EH (cell line): ENCODE measurements at regions not wholly inside any gene's neighbourhood (a gene's known extent, or its start where the extent isn't known, plus 50 kb on each side); places are given as distances from the start of the nearest gene placed in this dataset.
"Not testable (repeated sequence)": the region's sequence is repeated elsewhere in the genome, so short reads cannot be mapped to it uniquely, and the experiment has no call there.

Source experiments
- DNase-seq: peaks from one replicate; pipeline ENCODE4 v3.0.0-alpha.2; 2015; ENCODE audit warnings: low read depth

DNA sequence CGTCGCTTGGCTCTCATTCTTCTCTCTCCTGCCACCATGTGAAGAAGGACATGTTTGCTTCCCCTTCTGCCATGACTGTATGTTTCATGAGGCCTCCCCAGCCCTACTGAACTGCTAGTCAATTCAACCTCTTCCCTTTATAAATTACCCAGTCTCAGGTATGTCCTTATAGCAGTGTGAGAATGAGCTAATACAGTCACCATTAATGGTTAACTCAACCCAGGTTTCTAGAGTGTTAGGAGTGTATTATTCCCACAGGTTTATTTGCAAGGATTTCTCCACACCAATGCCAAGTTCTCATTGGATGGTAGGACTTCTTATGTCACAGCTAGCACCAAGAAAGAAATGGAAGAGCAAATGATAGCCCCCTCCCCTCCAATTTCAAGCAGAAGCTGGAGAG, 71.9 kb downstream of the DYNAP start:
- no peak for DNase-seq

GRCh38 chr18:54669701-54670100, 78.7 kb downstream of the DYNAP start:
- DNase-seq: not testable (repeated sequence)

DNA sequence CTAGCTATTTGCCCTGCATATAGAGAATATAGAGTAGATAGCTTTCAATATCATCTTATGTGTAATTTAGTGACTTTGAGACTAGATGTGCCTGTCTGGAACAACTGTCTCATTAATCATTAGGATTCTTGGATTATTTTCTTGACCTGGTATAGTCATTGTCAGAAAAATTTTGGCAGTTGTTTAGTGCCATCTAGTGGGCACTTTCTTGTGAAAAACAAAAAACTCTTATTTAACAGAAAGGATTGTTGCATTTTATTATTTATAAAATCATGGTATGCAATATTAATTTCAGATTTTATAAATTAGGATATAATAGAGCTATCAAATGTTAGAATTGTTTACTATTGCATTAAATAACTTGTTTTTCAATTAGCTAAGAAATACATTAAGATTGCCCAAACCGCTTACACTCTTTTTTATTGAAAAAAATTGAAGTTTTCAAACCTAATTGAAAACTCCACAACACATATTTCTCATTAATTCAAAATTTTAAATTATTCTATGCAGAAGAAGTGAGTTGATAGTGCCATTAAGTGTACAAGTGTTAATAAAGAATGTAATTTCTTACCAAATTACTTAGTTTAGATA, 80.3 kb downstream of the DYNAP start:
- DNase-seq: peak; percentile 48

GRCh38 chr18:54672109-54672508, 81.1 kb downstream of the DYNAP start:
- no peak for DNase-seq

DNA sequence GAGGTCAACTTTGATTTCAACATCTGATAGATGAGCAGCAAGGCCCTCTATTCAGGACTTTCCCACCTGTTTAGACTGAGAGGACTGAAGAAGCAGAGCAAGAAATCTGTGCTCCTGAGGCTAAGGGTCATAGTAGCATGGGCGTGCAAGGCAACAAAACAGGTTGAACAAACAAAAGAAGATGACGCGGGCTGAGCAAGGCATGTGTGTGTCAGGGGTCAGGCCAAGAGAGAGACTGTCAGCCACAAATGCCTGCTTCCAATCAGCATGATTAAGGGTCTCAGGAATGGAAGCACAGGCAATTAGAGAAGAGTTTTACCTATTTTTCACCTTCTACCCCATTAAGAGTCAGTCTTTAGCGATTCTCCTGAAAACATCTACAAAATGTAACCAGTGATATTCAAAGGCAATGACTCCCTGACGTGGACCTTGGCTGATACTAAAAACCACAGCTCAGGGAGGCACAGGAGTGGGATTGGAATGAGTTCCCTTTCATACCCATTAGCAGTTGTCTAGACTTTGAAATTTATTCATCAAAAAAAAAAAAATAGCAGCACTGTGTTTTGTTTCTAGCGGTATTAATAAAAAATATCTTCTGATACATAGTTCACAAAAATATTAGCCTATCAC, 81.9 kb downstream of the DYNAP start:
- DNase-seq: no peak

DNA sequence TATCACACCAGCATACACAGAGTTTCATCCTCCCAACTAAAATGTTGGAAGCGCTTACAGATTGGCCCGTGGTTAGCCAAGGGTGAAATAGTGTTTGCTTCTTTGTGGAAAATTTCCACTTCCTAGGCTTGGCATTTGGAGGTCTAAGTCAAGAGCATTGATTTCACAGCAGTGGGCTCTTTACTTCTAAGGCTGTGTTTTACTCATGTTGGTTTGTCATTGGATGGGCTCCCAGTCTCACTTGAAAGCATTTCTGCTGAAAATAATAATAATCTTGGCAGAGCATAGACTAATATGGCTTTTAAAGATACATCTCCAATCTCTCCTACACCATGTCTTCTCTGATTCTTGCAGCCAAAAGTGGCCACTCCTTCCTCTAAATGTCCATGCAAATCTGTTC, 82.9 kb downstream of the DYNAP start:
- no peak for DNase-seq

DNA sequence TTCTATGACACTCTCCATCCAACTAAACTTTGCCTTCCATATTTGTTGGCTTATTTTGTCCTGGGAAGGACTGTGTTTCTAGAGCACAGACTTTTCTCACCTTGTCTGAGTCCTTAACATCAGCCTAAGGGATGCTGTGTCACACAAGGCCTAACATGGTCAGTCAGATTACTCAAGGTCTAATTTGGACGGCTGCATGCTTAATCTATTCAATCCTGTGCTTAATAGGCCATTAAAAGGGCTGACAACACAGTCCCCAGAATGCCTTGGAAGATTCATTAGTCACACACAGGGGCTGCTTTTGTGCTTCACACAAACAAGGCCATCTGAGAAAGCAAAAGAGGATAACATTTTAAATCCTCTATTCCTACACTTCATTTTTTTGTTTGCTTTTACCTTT, 84.0 kb downstream of the DYNAP start:
- DNase-seq: peak; percentile 18

GRCh38 chr18:54679318-54680149, 88.5 kb downstream of the DYNAP start:
- DNase-seq: peak; percentile 80

GRCh38 chr18:54684784-54685183, 93.7 kb downstream of the DYNAP start:
- no peak for DNase-seq

DNA sequence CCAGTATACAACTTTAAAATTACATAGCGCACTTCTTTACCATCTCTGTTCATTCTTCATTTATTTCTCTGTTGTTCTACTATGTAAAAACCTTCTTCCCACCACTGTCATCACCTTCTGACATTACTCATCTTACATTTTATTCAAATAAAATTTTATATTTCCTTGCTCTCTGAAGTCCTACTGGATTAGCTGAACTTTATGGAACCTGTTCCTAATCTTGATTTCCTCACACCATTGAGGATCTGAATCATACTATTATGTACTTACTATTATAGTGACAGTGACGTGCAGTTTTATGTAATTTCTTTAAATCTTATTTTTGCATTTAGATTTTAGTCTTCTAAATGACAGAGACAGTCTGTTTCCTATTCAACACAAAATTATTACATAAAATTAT, 98.3 kb downstream of the DYNAP start:
- DNase-seq: no peak

- peak; percentile 15 for DNase-seq
Measured at GRCh38 chr18:54690198-54690597, 99.2 kb downstream of the DYNAP start.

- no peak for DNase-seq
Measured at GRCh38 chr18:54692463-54692862, 101.4 kb downstream of the DYNAP start.

DNA sequence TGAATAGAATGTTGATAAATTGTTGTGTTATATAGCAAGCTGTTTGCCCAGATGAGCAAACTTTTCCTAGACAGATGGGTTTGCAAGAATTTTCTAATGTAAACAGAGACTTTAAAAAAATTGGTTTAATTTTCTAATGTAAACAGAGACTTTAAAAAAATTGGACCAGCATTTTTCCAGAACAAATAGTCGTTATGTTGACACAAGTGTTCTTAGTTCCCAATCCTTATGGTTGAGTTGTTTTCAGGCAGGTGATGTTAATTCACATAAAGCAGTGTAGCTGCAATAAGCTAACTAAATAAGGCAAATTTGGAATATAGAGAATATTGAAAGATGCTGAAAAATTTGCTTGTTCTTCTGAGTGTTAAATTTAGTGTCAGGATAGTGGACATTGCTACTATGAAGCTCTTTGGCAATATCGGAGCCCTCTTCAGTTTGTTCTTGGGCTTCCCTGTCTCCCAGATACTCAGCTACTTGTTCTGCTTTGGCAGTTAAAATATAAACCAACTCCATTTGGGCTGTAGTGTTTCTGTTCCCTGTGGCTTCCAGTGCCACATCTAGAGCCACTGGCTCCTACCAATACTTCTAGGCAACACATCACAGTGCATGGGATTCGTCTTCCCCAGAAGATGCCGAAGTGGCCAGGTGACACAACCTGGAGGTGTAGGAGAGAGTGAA, 105.7 kb downstream of the DYNAP start:
- DNase-seq: no peak

GRCh38 chr18:54700580-54700979, 109.5 kb downstream of the DYNAP start:
- DNase-seq: no peak

DNA sequence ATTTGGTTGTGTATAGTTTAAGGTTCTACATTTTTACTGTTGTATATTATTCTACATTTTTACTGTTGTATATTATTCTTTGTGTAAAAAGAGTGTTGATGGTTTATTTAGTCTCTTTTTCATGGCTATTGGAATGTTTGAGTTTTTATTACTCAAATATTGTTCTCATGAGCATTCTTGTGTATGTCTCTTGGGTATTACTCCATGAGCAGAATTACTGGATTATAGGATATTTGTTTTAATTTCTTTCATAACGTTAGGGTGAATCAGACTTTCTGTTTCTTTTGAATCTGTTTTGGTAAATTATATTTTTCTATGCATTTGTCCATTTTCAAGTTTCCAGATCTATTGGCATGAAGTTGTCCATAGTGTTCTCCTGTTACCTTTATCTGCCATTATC, 111.6 kb downstream of the DYNAP start:
- DNase-seq: peak; percentile 2

GRCh38 chr18:54710074-54710899, 118.0 kb upstream of the RAB27B start:
- no peak for DNase-seq

GRCh38 chr18:54710900-54711281, 117.4 kb upstream of the RAB27B start:
- DNase-seq: no peak

DNA sequence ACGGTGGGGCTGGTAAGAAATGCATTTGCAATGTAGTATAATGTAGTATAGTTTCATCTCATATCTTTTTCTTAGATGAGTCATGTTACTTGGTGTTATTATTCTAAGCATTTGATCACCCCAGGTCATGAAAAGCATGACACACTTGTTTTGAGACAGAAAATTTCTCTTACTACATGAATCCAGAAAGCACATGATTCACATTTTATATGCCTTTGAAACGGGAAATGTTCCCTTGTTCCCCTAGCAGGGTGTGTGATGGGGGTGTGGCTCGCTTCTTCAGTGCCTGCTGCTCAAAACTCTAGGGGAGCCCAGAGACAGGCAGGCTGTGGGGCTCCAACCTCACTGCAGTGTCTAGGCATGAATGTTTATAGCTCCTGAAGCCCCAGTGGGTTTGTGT, 116.0 kb upstream of the RAB27B start:
- peak; percentile 79 for DNase-seq

- DNase-seq: no peak
Measured at GRCh38 chr18:54712758-54713157, 115.5 kb upstream of the RAB27B start.

DNA sequence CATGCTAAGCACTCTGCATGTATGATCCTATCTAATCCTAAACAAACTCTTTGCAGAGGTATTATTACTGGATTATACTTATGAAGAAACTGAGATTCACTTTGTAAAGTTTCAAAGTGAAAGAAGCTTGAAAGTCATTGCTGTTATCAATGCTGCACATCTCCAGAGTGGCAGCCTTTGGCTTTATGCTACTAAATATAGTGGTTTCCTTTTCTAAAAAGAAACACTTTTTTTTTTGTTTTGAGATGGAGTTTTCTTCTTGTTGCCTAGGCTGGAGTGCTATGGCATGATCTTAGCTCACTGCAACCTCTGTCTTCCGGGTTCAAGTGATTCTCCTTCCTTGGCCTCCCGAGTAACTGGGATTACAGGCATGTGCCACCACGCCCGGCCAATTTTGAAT, 114.9 kb upstream of the RAB27B start:
- DNase-seq: no peak

DNA sequence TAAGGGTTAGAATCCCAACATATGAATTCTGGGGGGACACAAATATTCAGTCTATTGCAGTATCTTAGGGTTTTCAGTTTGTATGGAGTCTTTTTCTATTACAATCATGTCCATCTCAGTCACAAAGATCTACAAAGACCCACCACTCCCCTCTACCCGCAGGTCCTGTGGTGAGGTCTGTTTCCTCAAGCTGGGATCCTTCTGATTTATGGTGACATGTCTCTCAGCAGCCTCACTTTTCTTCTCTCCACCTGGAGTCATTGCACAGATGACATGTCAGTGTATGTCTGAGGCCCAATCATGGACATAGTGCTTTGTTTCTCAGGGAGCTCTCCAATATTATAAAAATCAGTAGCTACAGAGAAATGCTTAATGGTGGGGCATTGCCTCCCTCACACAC, 113.4 kb upstream of the RAB27B start:
- no peak for DNase-seq

- DNase-seq: no peak
Measured at GRCh38 chr18:54716586-54716985, 111.7 kb upstream of the RAB27B start.
